Nephron progenitor cell (in vitro differentiated cells): ENCODE measurements at regions not wholly inside any gene's neighbourhood (a gene's known extent, or its start where the extent isn't known, plus 50 kb on each side); places are given as distances from the start of the nearest gene placed in this dataset.

Experiments
- DNase-seq: peaks from one replicate; pipeline ENCODE4 v3.0.0; 2021
- H3K27ac Mint-ChIP-seq: 2 replicates; pipeline ENCODE4 v1.8.0; 2021; ENCODE audit warnings: mild to moderate bottlenecking, moderate library complexity, mixed read lengths
- H3K27me3 Mint-ChIP-seq: 2 replicates; pipeline ENCODE4 v1.8.0; 2021; ENCODE audit warnings: mild to moderate bottlenecking, low read depth, mixed read lengths; ENCODE audit not compliant: poor library complexity
- H3K36me3 Mint-ChIP-seq: 2 replicates; pipeline ENCODE4 v1.8.0; 2021; ENCODE audit warnings: low read depth, mixed read lengths
- H3K4me1 Mint-ChIP-seq: 2 replicates; pipeline ENCODE4 v1.8.0; 2021; ENCODE audit warnings: mixed read lengths
- H3K4me3 Mint-ChIP-seq: 2 replicates; pipeline ENCODE4 v1.8.0; 2021; ENCODE audit warnings: mild to moderate bottlenecking, moderate library complexity, mixed read lengths
- H3K9me3 Mint-ChIP-seq: 2 replicates; pipeline ENCODE4 v1.8.0; 2021; ENCODE audit warnings: mild to moderate bottlenecking, moderate library complexity, mixed read lengths
- TF ChIP-seq, protein P1 (sequence below): fragments of 200-600 bp; sonication (generic); IDR thresholded peaks from 2 replicates; pipeline ENCODE4 v1.5.0; 2021; ENCODE audit warnings: antibody characterized with exemption

DNA sequence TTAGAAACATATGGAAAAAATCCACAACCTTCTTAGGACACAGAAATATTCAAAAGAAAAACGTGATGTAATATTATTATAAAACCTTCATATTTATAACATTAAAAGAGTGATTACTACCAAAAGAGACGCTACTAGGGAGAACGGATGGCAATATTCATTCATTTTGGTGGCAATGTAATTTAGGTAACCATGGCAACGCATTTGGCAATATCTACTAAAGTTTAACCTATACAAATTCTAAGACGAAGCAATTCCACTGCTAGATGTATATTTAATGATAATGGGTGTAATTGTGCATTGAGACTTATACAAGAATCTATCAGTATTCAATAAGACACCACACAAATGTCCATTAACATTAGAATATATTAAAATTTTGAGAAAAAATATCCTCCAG is 709.4 kb downstream of the ARAP2 start:
- Mint-ChIP-seq H3K9me3 (peaks cover 4% of the 10 kb centered on the region), H3K36me3 (no peaks in the 10 kb centered on the region), H3K4me3 (no peak overlapping the region), H3K27me3 (no peaks in the 10 kb centered on the region), H3K27ac (no peak overlapping the region), H3K4me1 (no peaks in the 10 kb centered on the region)
- TF ChIP-seq, protein P1, sequence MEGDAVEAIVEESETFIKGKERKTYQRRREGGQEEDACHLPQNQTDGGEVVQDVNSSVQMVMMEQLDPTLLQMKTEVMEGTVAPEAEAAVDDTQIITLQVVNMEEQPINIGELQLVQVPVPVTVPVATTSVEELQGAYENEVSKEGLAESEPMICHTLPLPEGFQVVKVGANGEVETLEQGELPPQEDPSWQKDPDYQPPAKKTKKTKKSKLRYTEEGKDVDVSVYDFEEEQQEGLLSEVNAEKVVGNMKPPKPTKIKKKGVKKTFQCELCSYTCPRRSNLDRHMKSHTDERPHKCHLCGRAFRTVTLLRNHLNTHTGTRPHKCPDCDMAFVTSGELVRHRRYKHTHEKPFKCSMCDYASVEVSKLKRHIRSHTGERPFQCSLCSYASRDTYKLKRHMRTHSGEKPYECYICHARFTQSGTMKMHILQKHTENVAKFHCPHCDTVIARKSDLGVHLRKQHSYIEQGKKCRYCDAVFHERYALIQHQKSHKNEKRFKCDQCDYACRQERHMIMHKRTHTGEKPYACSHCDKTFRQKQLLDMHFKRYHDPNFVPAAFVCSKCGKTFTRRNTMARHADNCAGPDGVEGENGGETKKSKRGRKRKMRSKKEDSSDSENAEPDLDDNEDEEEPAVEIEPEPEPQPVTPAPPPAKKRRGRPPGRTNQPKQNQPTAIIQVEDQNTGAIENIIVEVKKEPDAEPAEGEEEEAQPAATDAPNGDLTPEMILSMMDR: no peak
- DNase-seq: no peak

DNA sequence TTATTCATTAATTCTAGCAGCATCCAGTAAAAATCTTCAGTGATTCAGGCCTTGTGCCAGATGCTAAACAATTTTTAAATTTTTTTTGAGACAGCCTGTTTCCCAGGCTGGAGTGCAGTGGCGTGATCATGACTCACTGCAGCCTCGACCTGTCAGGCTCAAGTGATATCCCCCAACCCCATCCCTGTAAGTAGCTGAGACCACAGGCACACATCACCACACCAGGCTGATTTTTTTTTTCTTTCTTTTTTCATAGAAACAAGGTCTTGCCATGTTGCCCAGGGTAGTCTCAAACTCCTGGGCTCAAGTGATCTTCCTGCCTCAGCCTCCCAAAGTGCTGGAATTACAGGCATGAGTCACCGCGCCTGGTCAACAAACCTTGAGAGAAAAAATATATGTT is 705.5 kb downstream of the ARAP2 start:
- no peak overlapping the region for H3K4me3 Mint-ChIP-seq
- DNase-seq: no peak
- no peaks in the 10 kb centered on the region for H3K36me3 Mint-ChIP-seq
- no peak overlapping the region for H3K27ac Mint-ChIP-seq
- no peaks in the 10 kb centered on the region for H3K4me1 Mint-ChIP-seq
- no peaks in the 10 kb centered on the region for H3K27me3 Mint-ChIP-seq
- peaks cover 15% of the 10 kb centered on the region for H3K9me3 Mint-ChIP-seq
- TF ChIP-seq, protein P1: no peak

DNA sequence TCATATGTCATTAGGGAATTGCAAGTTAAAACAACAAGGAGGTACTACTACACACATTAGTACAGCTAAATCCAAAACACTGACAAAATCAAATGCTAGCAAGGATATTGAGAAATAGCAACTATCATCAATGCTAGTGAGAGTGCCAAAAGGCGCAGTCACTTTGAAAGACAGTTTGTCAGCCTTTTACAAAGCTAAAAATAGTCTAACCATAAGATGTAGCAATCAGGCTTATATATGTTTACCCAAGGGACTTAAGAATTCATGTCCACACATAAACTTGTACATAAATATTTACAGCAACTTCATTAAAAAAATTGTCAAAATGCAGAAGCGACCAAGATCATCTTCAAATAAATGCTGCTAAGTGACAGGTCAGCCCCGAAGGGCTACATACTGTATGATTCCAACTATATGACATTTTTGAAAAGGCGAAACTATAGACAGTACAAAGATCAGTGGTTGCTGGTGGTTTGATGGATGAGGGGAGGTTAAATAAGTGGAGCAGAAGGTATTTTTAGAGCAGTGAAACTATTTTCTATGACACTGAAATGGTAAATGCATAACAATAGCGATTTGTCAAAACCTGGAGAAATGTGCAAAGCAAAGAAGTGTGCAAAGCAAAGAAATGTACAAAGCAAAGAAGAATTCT is 704.8 kb downstream of the ARAP2 start:
- TF ChIP-seq, protein P1: no peak
- Mint-ChIP-seq H3K4me1 (no peaks in the 10 kb centered on the region), H3K9me3 (peaks cover 15% of the 10 kb centered on the region), H3K36me3 (no peaks in the 10 kb centered on the region), H3K27ac (no peak overlapping the region), H3K4me3 (no peak overlapping the region), H3K27me3 (no peaks in the 10 kb centered on the region)
- DNase-seq: no peak

DNA sequence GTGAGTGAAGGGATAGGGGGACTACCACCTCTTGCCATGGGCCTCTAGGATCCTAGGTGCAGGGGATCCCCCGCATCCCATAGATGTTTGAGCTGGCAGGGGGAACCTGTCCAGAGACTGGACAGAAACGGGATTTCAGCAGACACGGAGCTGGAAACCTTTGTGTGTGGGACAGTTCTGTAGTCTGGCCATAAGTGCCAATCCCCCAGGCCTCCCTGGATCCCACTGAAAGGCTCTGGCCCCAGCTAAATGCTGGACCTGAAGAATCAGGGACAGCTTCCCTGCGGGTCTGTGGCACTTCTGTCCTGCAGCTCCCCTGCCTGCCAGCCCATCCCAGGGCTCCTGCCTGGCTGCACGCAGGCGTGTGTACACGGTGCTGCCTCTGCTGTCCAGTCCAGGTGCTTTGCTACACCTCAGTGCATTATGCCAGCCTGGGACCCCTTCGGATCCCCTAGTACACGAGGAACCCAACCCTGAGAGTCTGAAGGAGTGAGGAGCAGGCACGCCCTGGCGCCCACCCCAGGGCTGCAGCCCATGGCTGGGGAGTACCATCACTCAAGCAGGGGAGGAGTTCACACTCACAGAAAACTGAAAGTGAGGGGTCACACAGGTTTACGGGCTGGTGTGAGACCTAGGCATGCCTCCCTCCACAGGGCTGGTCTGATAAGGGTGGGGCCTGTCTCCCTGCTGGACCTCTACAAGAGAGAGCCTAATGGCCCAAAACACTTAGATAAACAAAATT is 703.0 kb downstream of the ARAP2 start:
- H3K27ac Mint-ChIP-seq: no peak overlapping the region
- H3K4me3 Mint-ChIP-seq: no peak overlapping the region

DNA sequence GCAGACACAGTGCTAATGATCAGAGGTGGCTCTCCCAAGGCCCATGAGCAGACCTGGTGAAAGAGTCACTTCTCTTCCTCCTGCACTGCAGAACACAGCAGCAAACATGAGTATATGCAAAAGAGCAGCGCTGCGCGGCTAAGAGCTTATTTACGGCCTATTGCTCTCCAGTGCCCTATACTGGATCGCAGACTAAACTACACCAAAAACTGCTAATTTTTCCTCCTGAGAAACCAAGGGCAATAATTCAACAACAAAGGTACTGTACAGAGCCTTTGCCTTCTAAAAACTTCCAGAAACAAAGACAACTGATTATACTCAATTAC is 702.5 kb downstream of the ARAP2 start:
- Mint-ChIP-seq H3K9me3 (peaks cover 15% of the 10 kb centered on the region), H3K27ac (no peak overlapping the region)

More for the DNA sequence above, 703.0 kb downstream of the ARAP2 start:
- peaks cover 15% of the 10 kb centered on the region for H3K9me3 Mint-ChIP-seq
- no peak for DNase-seq
- H3K36me3 Mint-ChIP-seq: no peaks in the 10 kb centered on the region
- no peaks in the 10 kb centered on the region for H3K4me1 Mint-ChIP-seq
- TF ChIP-seq, protein P1: no peak
- H3K27me3 Mint-ChIP-seq: no peaks in the 10 kb centered on the region

More for the DNA sequence above, 702.5 kb downstream of the ARAP2 start:
- Mint-ChIP-seq H3K36me3 (no peaks in the 10 kb centered on the region), H3K4me1 (no peaks in the 10 kb centered on the region), H3K4me3 (no peak overlapping the region), H3K27me3 (no peaks in the 10 kb centered on the region)
- no peak for DNase-seq
- TF ChIP-seq, protein P1: no peak
